Peyer's patch (tissue), 4 donors: ENCODE measurements at regions not wholly inside any gene's neighbourhood (a gene's known extent, or its start where the extent isn't known, plus 50 kb on each side); places are given as distances from the start of the nearest gene placed in this dataset.

Source experiments
- CTCF ChIP-seq, 6 experiments: fragments of 450-650 bp in 4 of 6; fragments of 200-600 bp in 2 of 6; sonication (generic) in 1 of 6; IDR thresholded peaks; one replicate each; pipeline ENCODE4 v1.5.1; 2017 to 2019; ENCODE audit warnings: antibody characterized with exemption in 6 of 6, mild to moderate bottlenecking in 3 of 6, moderate library complexity in 1 of 6
- POLR2A ChIP-seq, 2 donors: fragments of 450-650 bp; IDR thresholded peaks; one replicate each; pipeline ENCODE4 v1.5.1; 2017; ENCODE audit warnings: antibody characterized with exemption in 2 of 2, mild to moderate bottlenecking in 2 of 2, moderate library complexity in 2 of 2

GRCh38 chr15:77538027-77538451, 94.7 kb downstream of the LINGO1 start:
- TF ChIP-seq CTCF (IDR thresholded peaks at IDR 0.05): no peak
- TF ChIP-seq POLR2A (IDR thresholded peaks at IDR 0.05): no peak
